ENCODE measurements at regions not wholly inside any gene's neighbourhood (a gene's known extent, or its start where the extent isn't known, plus 50 kb on each side); places are given as distances from the start of the nearest gene placed in this dataset.
"Not testable (repeated sequence)": the region's sequence is repeated elsewhere in the genome, so short reads cannot be mapped to it uniquely, and the experiment has no call there.

- H3K27ac ChIP-seq (ENCODE audit: low read depth, low read length) = no peak overlapping the region
- H3K9me3 ChIP-seq (ENCODE audit: low read length) = no peaks in the 10 kb centered on the region
- no peak overlapping the region for H3K9ac ChIP-seq (ENCODE audit: low read length)
- H3K4me3 ChIP-seq (ENCODE audit: low read depth in 1 of 2, low read length in 2 of 2) = no peak overlapping the region
- H3K4me1 ChIP-seq (ENCODE audit: insufficient read depth, low read length) = no peaks in the 10 kb centered on the region
- no peaks in the 10 kb centered on the region for H3K36me3 ChIP-seq (ENCODE audit: insufficient read depth, low read length)
- no peaks in the 10 kb centered on the region for H3K27me3 ChIP-seq (ENCODE audit: control insufficient read depth in 1 of 2, insufficient read depth in 2 of 2, low read length in 2 of 2)
Measured at GRCh38 chr9:115690786-115691496, 462.6 kb upstream of the PAPPA start.

- no peak overlapping the region for H3K4me3 ChIP-seq (ENCODE audit: low read depth in 1 of 2, low read length in 2 of 2)
- H3K27me3 ChIP-seq (ENCODE audit: control insufficient read depth in 1 of 2, insufficient read depth in 2 of 2, low read length in 2 of 2) = no peaks in the 10 kb centered on the region
- no peak overlapping the region for H3K9ac ChIP-seq (ENCODE audit: low read length)
- no peaks in the 10 kb centered on the region for H3K4me1 ChIP-seq (ENCODE audit: insufficient read depth, low read length)
- no peaks in the 10 kb centered on the region for H3K36me3 ChIP-seq (ENCODE audit: insufficient read depth, low read length)
- H3K9me3 ChIP-seq (ENCODE audit: low read length) = no peaks in the 10 kb centered on the region
- no peak overlapping the region for H3K27ac ChIP-seq (ENCODE audit: low read depth, low read length)
Measured at GRCh38 chr9:115691693-115692092, 461.9 kb upstream of the PAPPA start.

- not testable (repeated sequence) for H3K27ac ChIP-seq (ENCODE audit: low read depth, low read length); H3K9ac ChIP-seq (ENCODE audit: low read length); H3K4me1 ChIP-seq (ENCODE audit: insufficient read depth, low read length); H3K4me3 ChIP-seq (ENCODE audit: low read depth in 1 of 2, low read length in 2 of 2); H3K27me3 ChIP-seq (ENCODE audit: control insufficient read depth in 1 of 2, insufficient read depth in 2 of 2, low read length in 2 of 2); H3K9me3 ChIP-seq (ENCODE audit: low read length); H3K36me3 ChIP-seq (ENCODE audit: insufficient read depth, low read length)
Measured at GRCh38 chr9:115692868-115693267, 460.7 kb upstream of the PAPPA start.

- H3K36me3 ChIP-seq (ENCODE audit: insufficient read depth, low read length) = no peaks in the 10 kb centered on the region
- H3K4me1 ChIP-seq (ENCODE audit: insufficient read depth, low read length) = no peaks in the 10 kb centered on the region
- no peaks in the 10 kb centered on the region for H3K27me3 ChIP-seq (ENCODE audit: control insufficient read depth in 1 of 2, insufficient read depth in 2 of 2, low read length in 2 of 2)
- H3K27ac ChIP-seq (ENCODE audit: low read depth, low read length) = no peak overlapping the region
- no peak overlapping the region for H3K4me3 ChIP-seq (ENCODE audit: low read depth in 1 of 2, low read length in 2 of 2)
- H3K9me3 ChIP-seq (ENCODE audit: low read length) = no peaks in the 10 kb centered on the region
- H3K9ac ChIP-seq (ENCODE audit: low read length) = no peak overlapping the region
Measured at GRCh38 chr9:115694014-115694413, 459.6 kb upstream of the PAPPA start.

GRCh38 chr9:115694991-115695390 is 458.6 kb upstream of the PAPPA start:
- Histone ChIP-seq H3K27me3 (ENCODE audit: control insufficient read depth in 1 of 2, insufficient read depth in 2 of 2, low read length in 2 of 2) (no peaks in the 10 kb centered on the region), H3K4me3 (ENCODE audit: low read depth in 1 of 2, low read length in 2 of 2) (no peak overlapping the region), H3K9me3 (ENCODE audit: low read length) (no peaks in the 10 kb centered on the region), H3K9ac (ENCODE audit: low read length) (no peak overlapping the region), H3K27ac (ENCODE audit: low read depth, low read length) (no peak overlapping the region), H3K36me3 (ENCODE audit: insufficient read depth, low read length) (no peaks in the 10 kb centered on the region), H3K4me1 (ENCODE audit: insufficient read depth, low read length) (no peaks in the 10 kb centered on the region)

- no peaks in the 10 kb centered on the region for H3K9me3 ChIP-seq (ENCODE audit: low read length)
- no peak overlapping the region for H3K4me3 ChIP-seq (ENCODE audit: low read depth in 1 of 2, low read length in 2 of 2)
- H3K27ac ChIP-seq (ENCODE audit: low read depth, low read length) = no peak overlapping the region
- no peaks in the 10 kb centered on the region for H3K4me1 ChIP-seq (ENCODE audit: insufficient read depth, low read length)
- H3K36me3 ChIP-seq (ENCODE audit: insufficient read depth, low read length) = no peaks in the 10 kb centered on the region
- no peak overlapping the region for H3K9ac ChIP-seq (ENCODE audit: low read length)
- H3K27me3 ChIP-seq (ENCODE audit: control insufficient read depth in 1 of 2, insufficient read depth in 2 of 2, low read length in 2 of 2) = no peaks in the 10 kb centered on the region
Measured at GRCh38 chr9:115712981-115713380, 440.6 kb upstream of the PAPPA start.

GRCh38 chr9:115715666-115716065 is 437.9 kb upstream of the PAPPA start:
- Histone ChIP-seq H3K9me3 (ENCODE audit: low read length) (no peaks in the 10 kb centered on the region), H3K27ac (ENCODE audit: low read depth, low read length) (no peak overlapping the region), H3K4me1 (ENCODE audit: insufficient read depth, low read length) (no peaks in the 10 kb centered on the region)

GRCh38 chr9:115717298-115717697 is 436.3 kb upstream of the PAPPA start:
- Histone ChIP-seq H3K27ac (ENCODE audit: low read depth, low read length) (no peak overlapping the region), H3K9me3 (ENCODE audit: low read length) (no peaks in the 10 kb centered on the region), H3K9ac (ENCODE audit: low read length) (no peak overlapping the region), H3K4me3 (ENCODE audit: low read depth in 1 of 2, low read length in 2 of 2) (no peak overlapping the region), H3K27me3 (ENCODE audit: control insufficient read depth in 1 of 2, insufficient read depth in 2 of 2, low read length in 2 of 2) (no peaks in the 10 kb centered on the region), H3K4me1 (ENCODE audit: insufficient read depth, low read length) (no peaks in the 10 kb centered on the region), H3K36me3 (ENCODE audit: insufficient read depth, low read length) (no peaks in the 10 kb centered on the region)

More at GRCh38 chr9:115715666-115716065, 437.9 kb upstream of the PAPPA start:
- Histone ChIP-seq H3K9ac (ENCODE audit: low read length) (no peak overlapping the region), H3K36me3 (ENCODE audit: insufficient read depth, low read length) (no peaks in the 10 kb centered on the region), H3K27me3 (ENCODE audit: control insufficient read depth in 1 of 2, insufficient read depth in 2 of 2, low read length in 2 of 2) (no peaks in the 10 kb centered on the region), H3K4me3 (ENCODE audit: low read depth in 1 of 2, low read length in 2 of 2) (no peak overlapping the region)

GRCh38 chr9:115717711-115718173 is 435.8 kb upstream of the PAPPA start:
- Histone ChIP-seq H3K4me3 (ENCODE audit: low read depth in 1 of 2, low read length in 2 of 2) (no peak overlapping the region), H3K27ac (ENCODE audit: low read depth, low read length) (no peak overlapping the region), H3K27me3 (ENCODE audit: control insufficient read depth in 1 of 2, insufficient read depth in 2 of 2, low read length in 2 of 2) (no peaks in the 10 kb centered on the region), H3K36me3 (ENCODE audit: insufficient read depth, low read length) (no peaks in the 10 kb centered on the region), H3K9ac (ENCODE audit: low read length) (no peak overlapping the region), H3K9me3 (ENCODE audit: low read length) (no peaks in the 10 kb centered on the region), H3K4me1 (ENCODE audit: insufficient read depth, low read length) (no peaks in the 10 kb centered on the region)

GRCh38 chr9:115730396-115730795 is 423.2 kb upstream of the PAPPA start:
- no peak overlapping the region for H3K27ac ChIP-seq (ENCODE audit: low read depth, low read length)
- no peaks in the 10 kb centered on the region for H3K27me3 ChIP-seq (ENCODE audit: control insufficient read depth in 1 of 2, insufficient read depth in 2 of 2, low read length in 2 of 2)
- H3K36me3 ChIP-seq (ENCODE audit: insufficient read depth, low read length) = no peaks in the 10 kb centered on the region
- no peak overlapping the region for H3K9ac ChIP-seq (ENCODE audit: low read length)
- no peaks in the 10 kb centered on the region for H3K4me1 ChIP-seq (ENCODE audit: insufficient read depth, low read length)
- H3K4me3 ChIP-seq (ENCODE audit: low read depth in 1 of 2, low read length in 2 of 2) = no peak overlapping the region
- no peaks in the 10 kb centered on the region for H3K9me3 ChIP-seq (ENCODE audit: low read length)

- Histone ChIP-seq H3K27me3 (ENCODE audit: control insufficient read depth in 1 of 2, insufficient read depth in 2 of 2, low read length in 2 of 2) (no peaks in the 10 kb centered on the region), H3K27ac (ENCODE audit: low read depth, low read length) (no peak overlapping the region), H3K4me3 (ENCODE audit: low read depth in 1 of 2, low read length in 2 of 2) (no peak overlapping the region), H3K36me3 (ENCODE audit: insufficient read depth, low read length) (no peaks in the 10 kb centered on the region), H3K9me3 (ENCODE audit: low read length) (no peaks in the 10 kb centered on the region), H3K4me1 (ENCODE audit: insufficient read depth, low read length) (no peaks in the 10 kb centered on the region), H3K9ac (ENCODE audit: low read length) (no peak overlapping the region)
Measured at GRCh38 chr9:115730845-115731244, 422.7 kb upstream of the PAPPA start.

Data from muscle layer of colon (tissue), 2 donors.